GM12874 (cell line): ENCODE measurements at regions not wholly inside any gene's neighbourhood (a gene's known extent, or its start where the extent isn't known, plus 50 kb on each side); places are given as distances from the start of the nearest gene placed in this dataset.

ENCODE experiments used
- CTCF ChIP-seq: IDR thresholded peaks from 2 replicates; pipeline ENCODE4 v1.5.1; 2011; ENCODE audit warnings: low read depth, mild to moderate bottlenecking, control low read depth, low read length, moderate library complexity; ENCODE audit not compliant: insufficient read depth

- no peak for TF ChIP-seq CTCF
Observed at GRCh38 chr4:107492566-107492965, 227.5 kb downstream of the PAPSS1 start.

- no peak for TF ChIP-seq CTCF
Observed at GRCh38 chr4:107490116-107490515, 229.9 kb downstream of the PAPSS1 start.

- TF ChIP-seq CTCF: no peak
Observed at GRCh38 chr4:107482546-107482945, 237.5 kb downstream of the PAPSS1 start.

GRCh38 chr4:107478327-107478980 is 241.6 kb downstream of the PAPSS1 start:
- TF ChIP-seq CTCF: no peak

- TF ChIP-seq CTCF: no peak
Observed at GRCh38 chr4:107473126-107473525, 246.9 kb downstream of the PAPSS1 start.

GRCh38 chr4:107472265-107472948 is 247.6 kb downstream of the PAPSS1 start:
- TF ChIP-seq CTCF: no peak

- TF ChIP-seq CTCF: no peak
Observed at GRCh38 chr4:107470173-107470572, 249.9 kb downstream of the PAPSS1 start.
